ENCODE measurements at regions not wholly inside any gene's neighbourhood (a gene's known extent, or its start where the extent isn't known, plus 50 kb on each side); places are given as distances from the start of the nearest gene placed in this dataset.

DNA sequence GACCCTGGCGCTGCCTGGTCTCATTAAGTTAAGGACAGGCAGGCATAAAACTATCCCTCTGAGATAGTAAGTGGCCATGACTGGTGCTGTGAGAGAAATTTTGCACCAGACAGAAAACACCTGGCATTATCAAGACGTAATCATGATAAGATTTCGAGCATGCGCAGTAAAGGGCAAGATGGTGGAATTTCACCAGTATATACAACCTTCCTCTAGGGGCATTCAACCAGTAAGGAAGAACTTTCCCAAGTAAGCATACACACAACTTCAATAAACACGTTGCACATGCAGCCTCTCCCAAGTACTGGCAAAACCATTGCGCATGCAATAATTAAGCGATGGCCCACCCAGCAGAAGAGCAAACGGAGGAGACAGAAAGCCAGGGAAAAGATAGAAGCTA is 1376.4 kb upstream of the CRIM1 start (continued):
- TF ChIP-seq ATF2 (IDR thresholded peaks at IDR 0.05; ENCODE audit: low read length): no peak

GRCh38 chr2:34961822-34962221 is 1362.7 kb upstream of the FAM98A start:
- H4K20me1 ChIP-seq (ENCODE audit: control insufficient read depth, insufficient read depth): no peaks in the 10 kb centered on the region
- no peaks in the 10 kb centered on the region for H3K9me3 ChIP-seq (replicated peaks; ENCODE audit: control insufficient read depth, insufficient read depth, low read length)
- ChIA-PET POLR2A (no interaction called here), SMC1A (ENCODE audit: uncharacterized antibody, unreplicated experiment) (no interaction called here), CTCF (no interaction called here), RAD21 (ENCODE audit: unreplicated experiment) (no interaction called here)
- H3K9ac ChIP-seq (ENCODE audit: control insufficient read depth, insufficient read depth, low read length): no peak overlapping the region
- no peaks in the 10 kb centered on the region for H3K36me3 ChIP-seq (ENCODE audit: control insufficient read depth in 2 of 2, insufficient read depth in 2 of 2, low read length in 1 of 2)
- no peak overlapping the region for H3K4me2 ChIP-seq (ENCODE audit: control insufficient read depth, insufficient read depth)
- ATAC-seq: no peak
- BruUV-seq (replicated peaks): no TSS peak
- H3K4me1 ChIP-seq (ENCODE audit: control insufficient read depth, insufficient read depth, low read length): no peaks in the 10 kb centered on the region
- in situ Hi-C loops (cut with MboI): no loop called here
- H3K4me3 ChIP-seq: no peak overlapping the region
- no peak overlapping the region for H2AFZ ChIP-seq (ENCODE audit: control insufficient read depth, low read depth, low read length)
- FAIRE-seq: no peak
- no peaks in the 10 kb centered on the region for H3K79me2 ChIP-seq (ENCODE audit: control insufficient read depth, insufficient read depth, low read length)
- no peaks in the 10 kb centered on the region for H3K27me3 ChIP-seq (replicated peaks in 1 of 2; ENCODE audit: control insufficient read depth in 2 of 2, insufficient read depth in 2 of 2, low read length in 1 of 2)
- intact Hi-C loops (cut with micrococcal nuclease; ENCODE audit: unreplicated experiment): no loop called here
- TF ChIP-seq RAD51 (IDR thresholded peaks at IDR 0.05) (no peak), SKIL (IDR thresholded peaks at IDR 0.05; ENCODE audit: low read depth, poor library complexity, severe bottlenecking) (no peak)
- no peak overlapping the region for H3K27ac ChIP-seq (ENCODE audit: control insufficient read depth, insufficient read depth)
- 67% methylated on average over 3 of the region's 3 CpGs for WGBS (ENCODE audit: insufficient coverage, insufficient replicate concordance, low lambda C conversion rate, missing lambda C conversion rate)
- DNase-seq (ENCODE audit: low read depth, low spot score): no peak

Data from GM12878 (cell line).